ENCODE measurements at regions not wholly inside any gene's neighbourhood (a gene's known extent, or its start where the extent isn't known, plus 50 kb on each side); places are given as distances from the start of the nearest gene placed in this dataset.
"Not testable (repeated sequence)": the region's sequence is repeated elsewhere in the genome, so short reads cannot be mapped to it uniquely, and the experiment has no call there.

DNA sequence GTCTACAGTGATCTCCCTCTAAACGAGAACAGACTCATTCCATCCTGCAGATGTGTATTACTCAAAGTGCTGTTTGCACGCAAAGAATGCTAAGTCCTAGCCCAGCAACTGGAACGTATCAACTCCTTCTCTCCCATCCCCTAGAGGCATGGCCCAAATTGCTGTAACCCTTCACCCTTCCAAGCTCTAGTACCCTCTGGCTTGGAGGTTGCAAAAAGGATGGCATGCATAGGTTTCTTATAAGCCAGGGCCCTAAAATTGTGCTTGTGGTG lies 71.5 kb upstream of the TGM3 start:
- peaks cover 6% of the 10 kb centered on the region for H3K9me3 Mint-ChIP-seq
- DNase-seq (ENCODE audit: low spot score in 2 of 2): no peak
- no peak overlapping the region for H3K4me3 Mint-ChIP-seq
- peaks cover 2% of the 10 kb centered on the region for H3K4me1 Mint-ChIP-seq
- H3K27ac Mint-ChIP-seq: no peak overlapping the region
- no peak for ATAC-seq (ENCODE audit: low read depth)
- H3K27me3 Mint-ChIP-seq: no peaks in the 10 kb centered on the region
- H3K36me3 Mint-ChIP-seq: no peaks in the 10 kb centered on the region

GRCh38 chr20:2227285-2227684 lies 68.5 kb upstream of the TGM3 start:
- not testable (repeated sequence) for H3K27ac Mint-ChIP-seq; ATAC-seq (ENCODE audit: low read depth); DNase-seq (ENCODE audit: low spot score in 2 of 2); H3K4me3 Mint-ChIP-seq; H3K4me1 Mint-ChIP-seq; H3K27me3 Mint-ChIP-seq; H3K9me3 Mint-ChIP-seq; H3K36me3 Mint-ChIP-seq

- no peak for DNase-seq (ENCODE audit: low spot score in 2 of 2)
- Mint-ChIP-seq H3K9me3 (no peaks in the 10 kb centered on the region), H3K4me1 (no peaks in the 10 kb centered on the region), H3K27me3 (no peaks in the 10 kb centered on the region), H3K27ac (no peak overlapping the region), H3K4me3 (no peak overlapping the region), H3K36me3 (no peaks in the 10 kb centered on the region)
- no peak for ATAC-seq (ENCODE audit: low read depth)
Observed at GRCh38 chr20:2227861-2228260, 67.9 kb upstream of the TGM3 start.

- DNase-seq (ENCODE audit: low spot score in 2 of 2): no peak
- Mint-ChIP-seq H3K4me1 (no peaks in the 10 kb centered on the region), H3K9me3 (no peaks in the 10 kb centered on the region), H3K4me3 (no peak overlapping the region), H3K27me3 (no peaks in the 10 kb centered on the region), H3K27ac (no peak overlapping the region), H3K36me3 (no peaks in the 10 kb centered on the region)
- ATAC-seq (ENCODE audit: low read depth): no peak
Observed at GRCh38 chr20:2228926-2229325, 66.9 kb upstream of the TGM3 start.

DNA sequence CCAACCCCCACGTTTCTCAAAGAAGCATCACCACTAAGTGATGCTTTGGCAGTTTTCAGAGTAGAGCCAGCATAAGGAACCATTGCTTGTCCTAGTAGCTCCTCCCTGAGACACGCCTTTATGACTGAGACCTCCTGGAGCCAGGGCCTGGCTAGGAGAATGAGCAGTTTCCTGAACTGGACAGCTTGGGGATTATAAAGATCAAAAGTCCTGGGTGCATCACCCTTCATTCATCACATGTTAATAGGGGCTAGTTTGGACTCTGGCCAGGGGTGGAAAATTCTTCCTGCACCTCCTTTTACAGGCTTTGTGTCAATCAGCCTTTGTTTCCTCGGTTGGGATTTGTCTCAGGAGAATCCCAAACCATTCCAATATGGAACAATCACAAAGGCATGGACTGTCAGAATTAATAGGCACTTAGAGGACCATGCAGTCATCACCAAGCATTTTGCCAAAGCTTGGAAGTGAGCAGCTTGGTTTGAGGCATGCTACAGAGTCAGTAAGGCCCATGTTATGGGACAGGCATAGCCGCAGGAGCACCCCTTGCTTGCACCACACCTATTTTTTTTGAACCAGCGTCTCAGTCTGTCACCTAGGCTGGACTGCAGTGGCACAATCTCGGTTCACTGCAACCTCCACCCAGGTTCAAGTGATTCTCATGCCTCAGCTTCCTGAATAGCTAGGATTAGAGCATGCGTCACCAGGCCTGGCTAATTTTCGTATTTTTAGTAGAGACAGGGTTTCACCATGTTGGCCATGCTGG lies 64.9 kb upstream of the TGM3 start:
- no peak for ATAC-seq (ENCODE audit: low read depth)
- no peaks in the 10 kb centered on the region for H3K36me3 Mint-ChIP-seq
- no peaks in the 10 kb centered on the region for H3K27me3 Mint-ChIP-seq
- no peak for DNase-seq (ENCODE audit: low spot score in 2 of 2)
- no peaks in the 10 kb centered on the region for H3K9me3 Mint-ChIP-seq
- no peaks in the 10 kb centered on the region for H3K4me1 Mint-ChIP-seq
- no peak overlapping the region for H3K27ac Mint-ChIP-seq
- no peak overlapping the region for H3K4me3 Mint-ChIP-seq

- Mint-ChIP-seq H3K4me3 (no peak overlapping the region), H3K9me3 (no peaks in the 10 kb centered on the region), H3K27ac (no peak overlapping the region), H3K36me3 (no peaks in the 10 kb centered on the region), H3K27me3 (no peaks in the 10 kb centered on the region), H3K4me1 (no peaks in the 10 kb centered on the region)
- no peak for DNase-seq (ENCODE audit: low spot score in 2 of 2)
- ATAC-seq (ENCODE audit: low read depth): no peak
Observed at GRCh38 chr20:2231701-2232100, 64.1 kb upstream of the TGM3 start.

DNA sequence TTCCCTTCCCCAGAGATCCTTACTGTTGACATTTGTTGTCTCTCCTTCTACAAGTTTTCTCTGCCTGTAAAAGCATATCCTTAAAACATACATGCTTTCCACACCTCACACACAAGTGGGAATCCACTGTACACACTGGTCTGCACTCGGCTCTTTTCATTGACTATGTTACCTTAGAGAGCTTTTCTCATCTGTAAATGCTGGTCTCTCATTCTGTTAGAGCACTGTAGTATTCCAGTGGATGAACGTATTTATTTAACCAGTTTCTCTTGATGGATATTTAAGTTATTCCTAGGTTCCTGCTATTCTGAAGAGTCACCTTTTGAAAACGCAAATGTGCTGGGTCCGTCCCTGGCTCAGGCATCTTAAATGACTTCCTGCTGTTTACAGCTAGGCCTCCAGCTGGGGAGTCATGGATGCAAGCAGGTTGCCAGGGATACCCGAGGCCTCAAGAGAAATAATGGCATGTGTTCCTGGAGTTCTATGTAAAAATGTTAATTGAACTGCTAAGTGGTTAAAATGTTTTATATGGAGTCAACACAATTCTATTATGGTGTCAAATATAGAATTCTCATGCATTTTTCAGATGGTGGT lies 61.1 kb upstream of the TGM3 start:
- Mint-ChIP-seq H3K27ac (no peak overlapping the region), H3K27me3 (no peaks in the 10 kb centered on the region), H3K4me1 (peaks cover 2% of the 10 kb centered on the region), H3K36me3 (no peaks in the 10 kb centered on the region), H3K4me3 (no peak overlapping the region), H3K9me3 (no peaks in the 10 kb centered on the region)
- ATAC-seq (ENCODE audit: low read depth) (no peak), DNase-seq (ENCODE audit: low spot score in 2 of 2) (no peak)

- Mint-ChIP-seq H3K27me3 (no peaks in the 10 kb centered on the region), H3K9me3 (no peaks in the 10 kb centered on the region), H3K27ac (no peak overlapping the region), H3K4me3 (no peak overlapping the region), H3K36me3 (no peaks in the 10 kb centered on the region), H3K4me1 (peaks cover 6% of the 10 kb centered on the region)
- DNase-seq (ENCODE audit: low spot score in 2 of 2) (no peak), ATAC-seq (ENCODE audit: low read depth) (no peak)
Observed at GRCh38 chr20:2236256-2236655, 59.5 kb upstream of the TGM3 start.

- no peaks in the 10 kb centered on the region for H3K27me3 Mint-ChIP-seq
- H3K4me3 Mint-ChIP-seq: no peak overlapping the region
- no peak for ATAC-seq (ENCODE audit: low read depth)
- H3K36me3 Mint-ChIP-seq: no peaks in the 10 kb centered on the region
- H3K4me1 Mint-ChIP-seq: peaks cover 6% of the 10 kb centered on the region
- no peak overlapping the region for H3K27ac Mint-ChIP-seq
- H3K9me3 Mint-ChIP-seq: no peaks in the 10 kb centered on the region
- no peak for DNase-seq (ENCODE audit: low spot score in 2 of 2)
Observed at GRCh38 chr20:2237059-2237458, 58.7 kb upstream of the TGM3 start.

DNA sequence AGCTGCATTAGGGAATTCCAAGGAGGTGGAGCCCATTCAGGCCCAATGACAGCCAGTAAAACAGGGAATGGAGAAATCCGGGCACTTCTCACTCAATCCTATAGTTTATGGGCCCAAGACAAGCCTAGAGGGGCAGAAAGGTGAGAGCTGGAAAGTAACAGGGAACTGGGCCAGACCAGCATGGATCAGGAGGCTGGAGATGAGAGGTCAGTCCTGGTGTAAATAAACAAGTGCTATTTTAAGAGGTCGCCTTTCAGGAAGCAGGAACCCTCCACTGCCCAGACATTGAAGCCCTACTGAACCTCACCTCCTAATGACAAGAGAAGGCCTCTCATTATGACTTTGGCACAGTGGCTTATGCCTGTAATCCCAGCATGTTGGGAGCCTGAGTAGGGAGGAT lies 57.2 kb upstream of the TGM3 start:
- ATAC-seq (ENCODE audit: low read depth): no peak
- no peak for DNase-seq (ENCODE audit: low spot score in 2 of 2)
- Mint-ChIP-seq H3K9me3 (no peaks in the 10 kb centered on the region), H3K27ac (no peak overlapping the region), H3K27me3 (peaks cover 6% of the 10 kb centered on the region), H3K4me3 (no peak overlapping the region), H3K36me3 (no peaks in the 10 kb centered on the region), H3K4me1 (peaks cover 6% of the 10 kb centered on the region)

GRCh38 chr20:2240835-2241234 lies 55.0 kb upstream of the TGM3 start:
- DNase-seq (ENCODE audit: low spot score in 2 of 2) (no peak), ATAC-seq (ENCODE audit: low read depth) (no peak)
- no peaks in the 10 kb centered on the region for H3K36me3 Mint-ChIP-seq
- H3K4me3 Mint-ChIP-seq: no peak overlapping the region
- peaks cover 6% of the 10 kb centered on the region for H3K4me1 Mint-ChIP-seq
- no peak overlapping the region for H3K27ac Mint-ChIP-seq
- no peaks in the 10 kb centered on the region for H3K9me3 Mint-ChIP-seq
- H3K27me3 Mint-ChIP-seq: peaks cover 6% of the 10 kb centered on the region

DNA sequence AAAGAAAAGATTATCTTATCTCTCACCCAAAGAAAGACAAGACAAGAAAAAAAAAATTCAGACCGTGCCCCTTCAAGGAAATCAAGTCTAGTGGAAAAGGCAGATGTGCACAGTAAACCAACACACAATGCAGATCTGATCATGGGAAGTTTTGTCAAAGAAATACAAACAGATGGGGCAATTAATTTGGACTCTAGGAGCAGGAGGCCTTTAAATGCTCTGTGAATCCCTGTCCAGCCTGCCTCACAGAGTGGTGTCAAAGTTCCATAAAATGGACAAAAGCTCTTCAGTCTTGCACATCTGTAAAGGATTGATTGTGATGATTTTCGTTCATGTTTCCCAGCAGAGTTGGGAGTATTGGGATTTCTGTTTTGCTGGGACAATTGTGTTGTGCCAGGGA lies 53.1 kb upstream of the TGM3 start:
- no peak overlapping the region for H3K4me3 Mint-ChIP-seq
- ATAC-seq (ENCODE audit: low read depth): no peak
- peaks cover 6% of the 10 kb centered on the region for H3K4me1 Mint-ChIP-seq
- DNase-seq (ENCODE audit: low spot score in 2 of 2): no peak
- H3K9me3 Mint-ChIP-seq: no peaks in the 10 kb centered on the region
- H3K36me3 Mint-ChIP-seq: no peaks in the 10 kb centered on the region
- peaks cover 9% of the 10 kb centered on the region for H3K27me3 Mint-ChIP-seq
- H3K27ac Mint-ChIP-seq: no peak overlapping the region

GRCh38 chr20:2244523-2244922 lies 51.3 kb upstream of the TGM3 start:
- peaks cover 14% of the 10 kb centered on the region for H3K27me3 Mint-ChIP-seq
- H3K36me3 Mint-ChIP-seq: no peaks in the 10 kb centered on the region
- no peak overlapping the region for H3K4me3 Mint-ChIP-seq
- H3K9me3 Mint-ChIP-seq: no peaks in the 10 kb centered on the region
- ATAC-seq (ENCODE audit: low read depth) (no peak), DNase-seq (ENCODE audit: low spot score in 2 of 2) (no peak)
- H3K27ac Mint-ChIP-seq: no peak overlapping the region
- peaks cover 5% of the 10 kb centered on the region for H3K4me1 Mint-ChIP-seq

DNA sequence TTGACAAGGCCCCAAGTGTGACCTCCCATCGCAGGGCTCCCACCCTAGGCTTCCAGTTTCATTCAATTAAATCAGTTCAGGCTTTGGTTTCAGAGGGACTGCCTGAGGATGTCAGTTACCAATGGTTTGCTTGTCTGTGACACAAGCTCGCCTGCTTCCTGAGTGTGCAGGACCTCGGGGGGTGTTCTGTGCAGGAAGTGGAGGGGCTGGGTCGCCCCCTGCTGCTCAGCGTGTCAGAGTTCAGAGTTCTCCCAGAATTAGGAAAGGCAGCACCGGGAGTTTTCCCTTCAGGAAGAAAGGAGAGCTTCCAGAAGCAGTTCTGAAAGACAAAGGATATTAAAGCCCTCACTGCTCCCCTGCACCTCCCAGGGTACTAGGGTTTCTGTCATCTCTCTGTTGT lies 50.8 kb upstream of the TGM3 start:
- peaks cover 15% of the 10 kb centered on the region for H3K27me3 Mint-ChIP-seq
- H3K4me1 Mint-ChIP-seq: peaks cover 2% of the 10 kb centered on the region
- ATAC-seq (ENCODE audit: low read depth) (no peak), DNase-seq (ENCODE audit: low spot score in 2 of 2) (no peak)
- no peak overlapping the region for H3K4me3 Mint-ChIP-seq
- H3K9me3 Mint-ChIP-seq: no peaks in the 10 kb centered on the region
- H3K27ac Mint-ChIP-seq: no peak overlapping the region
- no peaks in the 10 kb centered on the region for H3K36me3 Mint-ChIP-seq

DNA sequence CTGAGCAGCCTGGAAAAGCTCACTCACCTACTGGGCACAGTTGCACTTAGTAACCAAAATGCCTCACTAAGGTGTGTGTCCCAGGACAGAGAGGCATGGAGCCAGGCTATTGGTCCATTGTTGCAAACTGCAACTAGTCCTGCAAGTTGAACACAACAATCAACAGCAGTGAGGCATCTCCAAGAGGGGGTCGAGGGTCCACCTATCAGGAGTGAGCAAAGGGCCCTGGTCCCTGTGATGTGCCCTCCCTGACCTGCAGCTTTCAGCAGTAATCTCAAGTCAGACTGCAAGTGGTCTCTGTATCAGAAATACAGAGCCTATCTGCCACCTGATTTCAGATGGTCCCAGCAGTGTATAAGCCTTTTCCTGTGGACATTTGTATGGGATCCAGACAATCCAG lies 50.2 kb upstream of the TGM3 start:
- Mint-ChIP-seq H3K9me3 (no peaks in the 10 kb centered on the region), H3K4me3 (no peak overlapping the region), H3K36me3 (no peaks in the 10 kb centered on the region), H3K4me1 (peaks cover 2% of the 10 kb centered on the region), H3K27ac (no peak overlapping the region), H3K27me3 (peaks cover 19% of the 10 kb centered on the region)
- ATAC-seq (ENCODE audit: low read depth) (no peak), DNase-seq (ENCODE audit: low spot score in 2 of 2) (no peak)

Data from memory B cell (primary cell).